ENCODE measurements at regions not wholly inside any gene's neighbourhood (a gene's known extent, or its start where the extent isn't known, plus 50 kb on each side); places are given as distances from the start of the nearest gene placed in this dataset.
A peak's percentile ranks its signal among the peaks of the same experiment; 100 is the strongest.
"Not testable (repeated sequence)": the region's sequence is repeated elsewhere in the genome, so short reads cannot be mapped to it uniquely, and the experiment has no call there.

DNA sequence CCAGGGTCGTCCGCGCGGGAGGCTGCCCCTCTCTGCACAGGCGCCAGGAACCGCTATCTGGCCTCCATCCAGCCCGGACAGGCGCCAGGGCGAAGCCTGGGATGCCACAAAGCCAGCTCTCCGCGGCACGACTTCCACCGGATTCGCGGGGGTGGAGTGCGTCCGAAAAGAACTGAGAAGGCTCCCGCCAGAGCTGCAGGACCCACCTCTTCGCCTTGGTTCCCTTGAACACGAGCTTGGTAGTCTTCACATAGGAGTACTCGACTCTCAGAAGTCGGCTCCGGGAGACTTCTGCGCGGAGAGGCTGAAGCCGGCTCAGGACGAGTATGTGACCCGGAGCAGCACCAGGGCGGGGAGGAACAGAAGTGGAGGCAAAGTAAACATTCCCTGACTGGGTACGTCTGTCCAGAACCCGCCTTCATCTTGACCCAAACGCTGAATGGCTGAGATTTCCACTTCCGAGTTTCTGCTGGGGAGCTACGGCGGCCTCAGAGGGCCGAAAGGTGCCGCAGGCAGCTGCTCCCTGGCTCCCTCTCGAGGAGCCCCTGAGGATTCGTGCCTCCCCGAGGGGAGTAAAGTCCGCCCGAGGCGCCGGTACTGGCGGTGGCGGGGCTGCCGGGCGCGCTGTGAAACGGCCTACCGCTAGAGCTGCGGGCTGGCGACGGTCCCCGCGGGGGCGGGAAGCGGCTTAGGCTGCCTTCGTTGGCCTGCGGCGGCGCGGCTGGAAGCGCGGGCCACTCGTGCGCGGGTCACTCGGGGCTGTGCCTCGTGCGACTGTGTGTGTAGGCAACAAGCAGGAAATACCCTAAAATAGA lies 2654.9 kb upstream of the DEFB115 start:
- H3K27ac ChIP-seq (ENCODE audit: insufficient read depth, low read length) = peak overlapping the region; percentile 47
- TF ChIP-seq, protein P1, sequence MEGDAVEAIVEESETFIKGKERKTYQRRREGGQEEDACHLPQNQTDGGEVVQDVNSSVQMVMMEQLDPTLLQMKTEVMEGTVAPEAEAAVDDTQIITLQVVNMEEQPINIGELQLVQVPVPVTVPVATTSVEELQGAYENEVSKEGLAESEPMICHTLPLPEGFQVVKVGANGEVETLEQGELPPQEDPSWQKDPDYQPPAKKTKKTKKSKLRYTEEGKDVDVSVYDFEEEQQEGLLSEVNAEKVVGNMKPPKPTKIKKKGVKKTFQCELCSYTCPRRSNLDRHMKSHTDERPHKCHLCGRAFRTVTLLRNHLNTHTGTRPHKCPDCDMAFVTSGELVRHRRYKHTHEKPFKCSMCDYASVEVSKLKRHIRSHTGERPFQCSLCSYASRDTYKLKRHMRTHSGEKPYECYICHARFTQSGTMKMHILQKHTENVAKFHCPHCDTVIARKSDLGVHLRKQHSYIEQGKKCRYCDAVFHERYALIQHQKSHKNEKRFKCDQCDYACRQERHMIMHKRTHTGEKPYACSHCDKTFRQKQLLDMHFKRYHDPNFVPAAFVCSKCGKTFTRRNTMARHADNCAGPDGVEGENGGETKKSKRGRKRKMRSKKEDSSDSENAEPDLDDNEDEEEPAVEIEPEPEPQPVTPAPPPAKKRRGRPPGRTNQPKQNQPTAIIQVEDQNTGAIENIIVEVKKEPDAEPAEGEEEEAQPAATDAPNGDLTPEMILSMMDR (conservative IDR thresholded peaks at IDR 0.05 in 1 of 2, IDR thresholded peaks at IDR 0.05 in 1 of 2; ENCODE audit: low read depth in 1 of 2, low read length in 2 of 2) = peak; percentile 63 to 69
- DNase-seq (ENCODE audit: low read depth in 2 of 2) = peak; percentile 88 to 94

DNA sequence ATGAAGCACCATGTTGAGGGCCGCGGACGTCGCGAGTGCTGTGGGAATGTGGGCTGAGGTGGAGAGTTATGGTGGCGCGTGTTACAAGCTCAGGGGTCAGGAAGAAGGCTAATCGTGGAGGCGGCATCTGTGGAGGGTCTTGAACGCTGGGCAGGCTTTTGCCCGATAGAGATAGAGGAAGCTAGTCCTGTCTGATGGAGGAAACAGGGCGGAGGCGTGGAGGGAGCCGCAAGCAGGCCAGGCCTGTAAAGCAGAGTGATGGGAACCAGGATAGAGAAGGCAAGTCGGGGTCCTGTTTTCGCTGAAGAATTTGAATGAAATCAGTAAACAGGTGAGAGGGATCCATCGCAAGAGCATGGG lies 2654.3 kb upstream of the DEFB115 start:
- H3K27ac ChIP-seq (ENCODE audit: insufficient read depth, low read length); H3K4me2 ChIP-seq (ENCODE audit: extremely low read depth, insufficient read depth, low read length); H3K9me3 ChIP-seq (ENCODE audit: control insufficient read depth, insufficient read depth, low read depth, low read length); H3K27me3 ChIP-seq (ENCODE audit: control insufficient read depth, insufficient read depth, low read length); H3K79me2 ChIP-seq (ENCODE audit: control insufficient read depth, insufficient read depth, low read length); H3K4me1 ChIP-seq (ENCODE audit: control insufficient read depth, extremely low read depth, insufficient read depth, low read length); H3K36me3 ChIP-seq (ENCODE audit: control insufficient read depth, insufficient read depth, low read length); H4K20me1 ChIP-seq (ENCODE audit: control insufficient read depth, extremely low read depth, insufficient read depth, low read length): not testable (repeated sequence)
- Histone ChIP-seq H2AFZ (ENCODE audit: low read length) (peak overlapping the region; percentile 44), H3K4me3 (replicated peaks in 1 of 4; ENCODE audit: control extremely low read depth in 1 of 4, insufficient read depth in 1 of 4, low read depth in 3 of 4, low read length in 4 of 4) (peak overlapping the region in 2 of 4 experiments; percentile 73 to 80), H3K9ac (ENCODE audit: insufficient read depth, low read length) (peak overlapping the region; percentile 53)
- peak in 1 of 2 donors; percentile 2 for DNase-seq (ENCODE audit: low read depth in 2 of 2)

More for the DNA sequence above, 2654.9 kb upstream of the DEFB115 start:
- H3K4me2 ChIP-seq (ENCODE audit: extremely low read depth, insufficient read depth, low read length); H3K79me2 ChIP-seq (ENCODE audit: control insufficient read depth, insufficient read depth, low read length); H3K4me1 ChIP-seq (ENCODE audit: control insufficient read depth, extremely low read depth, insufficient read depth, low read length); H3K36me3 ChIP-seq (ENCODE audit: control insufficient read depth, insufficient read depth, low read length); H3K27me3 ChIP-seq (ENCODE audit: control insufficient read depth, insufficient read depth, low read length); H4K20me1 ChIP-seq (ENCODE audit: control insufficient read depth, extremely low read depth, insufficient read depth, low read length); H3K9me3 ChIP-seq (ENCODE audit: control insufficient read depth, insufficient read depth, low read depth, low read length): not testable (repeated sequence)
- Histone ChIP-seq H3K9ac (ENCODE audit: insufficient read depth, low read length) (peak overlapping the region; percentile 58), H2AFZ (ENCODE audit: low read length) (peak overlapping the region; percentile 47), H3K4me3 (replicated peaks in 1 of 4; ENCODE audit: control extremely low read depth in 1 of 4, insufficient read depth in 1 of 4, low read depth in 3 of 4, low read length in 4 of 4) (peak overlapping the region; percentile 32 to 80 (median 58))

DNA sequence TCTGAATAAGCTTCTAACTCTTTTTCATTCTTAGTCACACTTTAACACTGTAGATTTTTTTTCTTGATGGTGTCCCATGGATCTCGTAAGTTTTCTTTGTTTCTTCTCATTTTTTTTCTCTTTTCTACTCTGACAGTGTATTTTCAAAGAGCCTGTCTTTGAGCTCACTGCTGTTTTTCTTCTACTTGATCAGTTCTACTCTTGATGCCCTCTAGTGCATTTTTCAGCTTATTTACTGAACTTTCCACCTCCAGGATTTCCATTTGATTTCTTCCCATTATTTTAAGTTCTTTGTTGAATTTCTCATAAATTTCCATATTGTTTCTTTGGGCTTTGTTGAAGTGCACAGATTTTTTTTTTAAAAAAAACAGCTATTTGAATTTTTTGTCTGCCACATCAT lies 2641.1 kb upstream of the DEFB115 start:
- DNase-seq (ENCODE audit: low read depth in 2 of 2) = no peak
- Histone ChIP-seq H3K4me1 (ENCODE audit: control insufficient read depth, extremely low read depth, insufficient read depth, low read length) (no peaks in the 10 kb centered on the region), H3K4me2 (ENCODE audit: extremely low read depth, insufficient read depth, low read length) (no peak overlapping the region)

DNA sequence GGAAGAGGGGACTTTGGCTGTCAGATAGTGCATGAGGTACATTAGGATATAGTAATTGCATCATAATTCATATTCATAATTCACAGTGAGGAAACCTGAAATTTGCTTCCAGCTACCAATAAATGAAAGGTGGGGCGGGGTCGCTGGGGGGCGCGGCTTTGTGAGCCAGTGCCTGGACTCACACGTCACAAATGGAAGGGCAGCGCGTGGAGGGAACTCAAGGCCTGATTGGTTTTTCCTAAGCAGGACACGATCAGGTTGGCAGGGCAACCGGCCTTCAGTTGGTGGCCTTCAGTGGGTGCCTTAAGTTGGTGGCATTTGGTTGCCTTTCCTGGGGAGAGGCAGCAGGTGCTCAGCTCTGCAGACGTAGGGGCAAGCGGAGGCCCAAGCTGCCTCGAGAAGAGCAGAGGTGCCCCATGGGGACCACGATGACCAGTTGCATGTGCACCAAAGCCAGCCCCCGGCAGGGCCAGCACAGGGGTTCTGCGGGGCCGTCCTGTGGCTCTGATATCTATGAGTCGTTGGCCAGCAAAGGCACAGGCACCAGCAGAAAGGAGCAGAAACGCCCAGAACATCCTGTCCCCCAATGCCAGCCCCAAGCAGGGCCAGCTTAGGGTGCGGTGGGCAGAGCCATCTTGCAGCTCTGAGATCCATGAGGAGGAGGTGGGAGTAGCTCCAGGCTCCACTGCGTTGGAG lies 2637.4 kb upstream of the DEFB115 start:
- H3K27ac ChIP-seq (ENCODE audit: insufficient read depth, low read length); H2AFZ ChIP-seq (ENCODE audit: low read length); H3K9ac ChIP-seq (ENCODE audit: insufficient read depth, low read length); H3K4me3 ChIP-seq (replicated peaks in 1 of 4; ENCODE audit: control extremely low read depth in 1 of 4, insufficient read depth in 1 of 4, low read depth in 3 of 4, low read length in 4 of 4); H3K36me3 ChIP-seq (ENCODE audit: control insufficient read depth, insufficient read depth, low read length); H3K4me1 ChIP-seq (ENCODE audit: control insufficient read depth, extremely low read depth, insufficient read depth, low read length); H3K9me3 ChIP-seq (ENCODE audit: control insufficient read depth, insufficient read depth, low read depth, low read length); H3K27me3 ChIP-seq (ENCODE audit: control insufficient read depth, insufficient read depth, low read length); H4K20me1 ChIP-seq (ENCODE audit: control insufficient read depth, extremely low read depth, insufficient read depth, low read length); H3K4me2 ChIP-seq (ENCODE audit: extremely low read depth, insufficient read depth, low read length); DNase-seq (ENCODE audit: low read depth in 2 of 2); H3K79me2 ChIP-seq (ENCODE audit: control insufficient read depth, insufficient read depth, low read length): not testable (repeated sequence)

More for the DNA sequence above, 2641.1 kb upstream of the DEFB115 start:
- Histone ChIP-seq H3K79me2 (ENCODE audit: control insufficient read depth, insufficient read depth, low read length) (no peaks in the 10 kb centered on the region), H4K20me1 (ENCODE audit: control insufficient read depth, extremely low read depth, insufficient read depth, low read length) (no peaks in the 10 kb centered on the region), H3K9ac (ENCODE audit: insufficient read depth, low read length) (no peak overlapping the region), H3K4me3 (replicated peaks in 1 of 4; ENCODE audit: control extremely low read depth in 1 of 4, insufficient read depth in 1 of 4, low read depth in 3 of 4, low read length in 4 of 4) (no peak overlapping the region), H3K27me3 (ENCODE audit: control insufficient read depth, insufficient read depth, low read length) (no peaks in the 10 kb centered on the region), H3K36me3 (ENCODE audit: control insufficient read depth, insufficient read depth, low read length) (no peaks in the 10 kb centered on the region), H3K27ac (ENCODE audit: insufficient read depth, low read length) (no peak overlapping the region), H3K9me3 (ENCODE audit: control insufficient read depth, insufficient read depth, low read depth, low read length) (no peaks in the 10 kb centered on the region), H2AFZ (ENCODE audit: low read length) (no peak overlapping the region)
- no peak for TF ChIP-seq EZH2 (IDR thresholded peaks at IDR 0.05; ENCODE audit: low read length, missing control alignments)
- TF ChIP-seq, protein P1 (conservative IDR thresholded peaks at IDR 0.05 in 1 of 2, IDR thresholded peaks at IDR 0.05 in 1 of 2; ENCODE audit: low read depth in 1 of 2, low read length in 2 of 2) = no peak
